HG03280 (cell line): ENCODE measurements at regions not wholly inside any gene's neighbourhood (a gene's known extent, or its start where the extent isn't known, plus 50 kb on each side); places are given as distances from the start of the nearest gene placed in this dataset.
"Not testable (repeated sequence)": the region's sequence is repeated elsewhere in the genome, so short reads cannot be mapped to it uniquely, and the experiment has no call there.

ENCODE experiments used
- ATAC-seq: cut with Tn5 transposase; IDR thresholded peaks from one replicate; pipeline ENCODE4 v1.9.1; 2021; ENCODE audit warnings: mild to moderate bottlenecking, moderate library complexity; ENCODE audit not compliant: unreplicated experiment

- ATAC-seq: no peak
These were observed 807.4 kb downstream of the TNS3 start for GRCh38 chr7:46774515-46774914.

GRCh38 chr7:46772776-46773175, 809.1 kb downstream of the TNS3 start:
- no peak for ATAC-seq

- ATAC-seq: no peak
These were observed 814.8 kb downstream of the TNS3 start for GRCh38 chr7:46767071-46767470.

DNA sequence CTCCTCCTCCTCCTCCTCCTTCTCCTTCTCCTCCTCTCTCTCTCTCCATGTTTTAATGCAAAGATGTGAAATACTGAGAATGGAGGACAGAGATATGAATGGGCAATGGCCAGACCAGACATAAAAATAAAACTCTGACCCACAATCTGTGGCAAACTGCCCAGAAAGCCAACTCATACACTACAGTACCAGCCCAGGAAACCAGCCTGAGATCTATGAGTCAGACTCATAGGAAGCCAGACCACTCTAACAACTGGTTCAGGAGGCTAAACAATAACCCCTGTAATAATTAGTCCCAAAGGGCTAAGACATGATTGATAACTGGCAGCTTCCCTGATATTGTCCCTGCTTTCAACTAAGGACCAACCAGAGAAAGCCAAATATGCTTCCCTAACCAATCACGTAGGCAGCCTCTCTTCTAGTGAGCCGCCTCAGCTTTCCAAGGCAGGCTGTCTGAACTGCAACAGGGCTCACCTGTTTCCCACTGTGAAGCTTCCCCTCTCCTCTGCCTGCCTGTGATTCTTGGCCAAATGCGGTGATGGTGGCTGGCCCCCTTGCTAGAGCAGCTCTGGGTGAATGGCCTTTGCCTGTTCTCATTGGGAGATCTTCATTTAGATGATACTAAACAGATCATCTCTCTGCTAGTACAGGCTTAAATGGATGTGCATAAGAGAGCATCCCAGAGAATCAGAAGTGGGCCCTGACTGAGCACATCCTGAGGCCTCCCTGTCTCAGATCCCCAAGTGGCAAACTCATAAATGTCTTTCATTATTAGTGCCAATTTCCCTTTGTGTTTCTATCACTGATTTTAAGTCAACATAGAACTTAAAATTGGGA, 817.6 kb downstream of the TNS3 start:
- ATAC-seq: no peak

GRCh38 chr7:46763344-46763743, 818.6 kb downstream of the TNS3 start:
- no peak for ATAC-seq

DNA sequence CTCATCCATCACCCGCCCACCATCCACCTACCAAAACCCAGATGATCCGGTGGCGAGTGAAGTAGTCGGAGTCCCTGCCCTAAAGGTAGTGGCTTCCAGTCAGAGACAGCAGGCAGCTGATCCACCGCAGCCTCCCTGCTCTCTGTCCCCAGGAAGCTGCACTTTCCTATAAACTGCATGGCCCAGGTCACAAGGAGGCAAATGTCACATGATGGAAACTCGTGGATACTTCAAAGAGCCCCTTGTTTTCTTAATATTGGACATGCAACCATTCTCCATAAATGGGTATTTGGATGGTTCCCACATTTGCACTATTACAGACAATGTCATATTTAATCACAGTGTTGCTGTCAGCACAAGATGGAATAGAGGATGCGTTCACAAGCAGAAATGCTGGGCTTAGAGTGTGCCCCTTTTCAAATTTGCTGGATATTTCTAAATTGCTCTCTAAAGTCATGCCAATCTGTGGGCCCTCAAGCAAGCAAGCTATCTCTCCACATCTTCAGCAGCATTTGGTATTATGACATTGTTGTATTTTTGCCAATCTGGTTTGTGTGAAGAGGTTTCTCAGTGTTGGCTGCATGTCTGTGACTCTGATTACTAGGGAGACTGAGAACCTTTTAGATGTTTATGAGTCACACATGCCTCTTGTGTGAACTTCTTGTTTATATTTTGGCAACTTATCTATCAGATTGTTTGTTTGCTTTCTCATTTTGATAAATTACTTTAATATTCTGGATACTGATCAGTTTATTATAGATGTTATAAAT, 822.0 kb downstream of the TNS3 start:
- no peak for ATAC-seq

GRCh38 chr7:46756996-46757395, 824.9 kb downstream of the TNS3 start:
- no peak for ATAC-seq

DNA sequence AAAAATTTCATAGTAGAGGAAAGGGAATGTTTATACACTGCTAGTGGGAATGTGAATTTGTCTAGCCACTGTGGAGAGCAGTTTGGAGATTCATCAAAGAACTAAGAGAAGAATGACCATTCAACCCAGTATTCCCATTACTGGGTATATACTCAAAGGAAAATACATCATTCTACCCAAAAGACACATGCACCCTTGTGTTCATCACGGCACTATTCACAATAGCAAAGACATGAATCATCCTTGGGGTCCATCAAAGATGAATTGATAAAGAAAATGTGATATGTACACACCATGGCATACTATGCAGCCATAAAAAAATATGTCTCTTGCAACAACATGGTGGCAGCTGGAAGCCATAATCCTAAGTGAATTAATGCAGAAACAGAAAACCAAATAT, 825.7 kb downstream of the TNS3 start:
- ATAC-seq: no peak

- no peak for ATAC-seq
These were observed 826.5 kb downstream of the TNS3 start for GRCh38 chr7:46755120-46756034.

DNA sequence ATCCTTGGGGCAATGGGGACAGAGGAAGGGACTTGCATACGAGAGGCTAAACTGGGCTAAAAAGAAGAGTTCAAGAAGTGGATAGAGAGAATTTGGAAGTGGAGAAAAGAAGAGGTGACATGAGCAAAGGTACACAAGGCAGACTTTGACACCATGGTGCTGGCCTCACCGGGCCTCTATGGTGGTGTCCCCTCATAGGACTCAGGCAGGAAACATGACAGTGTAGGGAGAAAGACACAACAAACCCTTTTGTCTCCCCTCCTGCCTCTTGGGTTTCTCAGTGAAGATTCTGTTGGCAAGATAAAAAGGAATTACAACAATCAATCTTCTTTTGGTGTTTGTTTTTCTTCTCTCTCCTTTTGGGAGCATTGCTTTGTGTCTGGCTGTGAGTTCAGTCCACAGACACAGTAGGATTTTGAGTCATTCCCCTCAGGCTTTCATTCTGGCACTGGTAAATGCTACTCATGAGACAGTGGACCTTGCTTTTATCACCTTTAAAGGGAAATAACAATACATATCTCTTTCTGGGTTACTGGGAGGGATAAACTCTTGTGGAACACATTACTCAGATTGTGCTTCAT, 827.7 kb downstream of the TNS3 start:
- ATAC-seq: no peak

DNA sequence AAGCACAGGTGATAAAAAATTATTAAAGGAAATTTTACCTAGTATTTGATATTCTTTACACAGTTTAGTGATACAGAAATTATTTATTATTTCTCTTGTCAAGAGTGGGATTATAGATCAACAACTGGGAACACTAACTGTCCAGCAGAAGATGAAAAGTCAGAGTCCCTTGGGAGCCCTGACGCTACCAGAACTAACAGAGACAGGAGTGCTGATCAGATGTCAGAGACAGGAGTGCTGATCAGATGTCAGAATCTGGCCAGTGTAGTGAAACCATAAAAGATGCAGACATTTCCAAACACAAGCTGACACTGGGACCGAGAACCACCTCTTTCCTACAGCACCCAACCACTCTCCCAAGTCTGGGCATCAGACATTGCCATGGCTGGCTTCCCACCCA, 828.2 kb downstream of the TNS3 start:
- ATAC-seq: no peak

- ATAC-seq: no peak
These were observed 829.0 kb downstream of the TNS3 start for GRCh38 chr7:46752881-46753366.

GRCh38 chr7:46751927-46752723, 829.8 kb downstream of the TNS3 start:
- ATAC-seq: not testable (repeated sequence)

DNA sequence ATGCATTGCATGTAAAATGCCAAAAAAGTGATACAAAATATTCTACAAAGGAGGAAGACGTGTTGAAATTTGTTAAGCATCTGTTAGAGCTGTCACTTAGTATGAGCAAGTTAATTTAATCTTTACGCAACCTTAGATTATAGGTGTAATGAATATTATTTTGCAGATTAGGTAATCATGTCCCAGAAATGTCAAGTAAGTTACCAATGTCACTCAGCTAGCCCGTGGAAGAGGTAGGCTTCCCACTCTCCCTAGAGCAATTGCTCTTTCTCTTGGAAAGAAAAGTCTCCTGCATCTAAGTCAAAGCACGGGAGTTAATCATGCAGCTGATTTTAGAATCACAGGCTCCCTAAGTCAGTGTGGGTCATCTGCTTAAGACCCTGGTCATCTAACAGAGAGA, 830.4 kb upstream of the IGFBP3 start:
- ATAC-seq: no peak

GRCh38 chr7:46750321-46750865, 829.3 kb upstream of the IGFBP3 start:
- no peak for ATAC-seq

DNA sequence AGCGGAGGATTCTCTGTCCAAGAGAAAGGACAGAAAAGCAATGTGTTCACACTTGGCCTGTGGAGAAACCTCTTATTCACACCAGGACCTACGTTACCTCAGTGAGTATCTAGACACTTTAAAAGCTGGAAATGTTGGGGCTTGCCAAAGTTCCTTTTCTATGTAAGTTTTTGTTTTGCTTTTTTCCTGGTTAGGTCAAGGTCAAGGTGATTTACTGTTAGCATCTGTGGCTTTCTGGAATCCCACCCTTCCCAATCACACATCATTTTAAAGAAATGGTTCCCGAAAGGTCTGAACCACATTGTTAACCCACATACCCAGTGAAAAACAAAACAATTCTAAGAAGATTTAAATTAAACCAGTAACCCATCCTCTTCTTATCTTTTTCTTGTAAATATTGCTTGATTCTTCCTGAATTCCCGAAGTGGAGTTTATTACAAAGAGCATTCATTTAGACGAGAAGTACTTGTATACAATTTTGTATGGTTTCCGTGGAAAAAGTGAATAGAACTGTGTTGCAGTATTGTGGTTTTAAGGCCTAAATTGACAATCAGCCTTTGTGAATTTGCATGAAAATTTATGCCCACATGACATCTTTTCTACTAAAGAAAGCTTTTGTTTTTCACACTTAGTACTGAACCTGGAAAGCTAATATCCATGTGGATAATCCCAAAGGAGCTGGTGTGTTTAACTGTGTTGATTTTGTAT, 827.0 kb upstream of the IGFBP3 start:
- ATAC-seq: no peak

- no peak for ATAC-seq
These were observed 825.9 kb upstream of the IGFBP3 start for GRCh38 chr7:46746695-46747687.

DNA sequence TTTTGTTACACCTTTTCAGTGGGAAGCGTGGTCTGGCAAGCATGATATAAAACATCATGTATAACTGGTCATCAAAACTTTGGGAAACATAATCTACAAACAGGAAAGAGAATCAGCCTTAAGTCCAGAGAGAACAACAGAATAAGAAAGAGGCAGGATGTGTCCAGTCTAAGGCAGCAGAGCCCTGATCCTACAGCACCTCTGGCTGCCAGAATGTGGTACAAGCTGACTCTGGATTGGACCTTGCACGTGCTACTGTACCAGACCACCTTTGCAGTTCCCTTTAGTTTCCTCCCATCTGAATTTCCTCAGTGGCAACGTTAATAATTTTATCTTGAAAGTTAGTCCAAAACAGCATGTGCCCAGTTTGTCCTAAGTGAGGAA, 824.6 kb upstream of the IGFBP3 start:
- ATAC-seq: no peak
